ENCODE measurements at regions not wholly inside any gene's neighbourhood (a gene's known extent, or its start where the extent isn't known, plus 50 kb on each side); places are given as distances from the start of the nearest gene placed in this dataset.
"Not testable (repeated sequence)": the region's sequence is repeated elsewhere in the genome, so short reads cannot be mapped to it uniquely, and the experiment has no call there.

DNA sequence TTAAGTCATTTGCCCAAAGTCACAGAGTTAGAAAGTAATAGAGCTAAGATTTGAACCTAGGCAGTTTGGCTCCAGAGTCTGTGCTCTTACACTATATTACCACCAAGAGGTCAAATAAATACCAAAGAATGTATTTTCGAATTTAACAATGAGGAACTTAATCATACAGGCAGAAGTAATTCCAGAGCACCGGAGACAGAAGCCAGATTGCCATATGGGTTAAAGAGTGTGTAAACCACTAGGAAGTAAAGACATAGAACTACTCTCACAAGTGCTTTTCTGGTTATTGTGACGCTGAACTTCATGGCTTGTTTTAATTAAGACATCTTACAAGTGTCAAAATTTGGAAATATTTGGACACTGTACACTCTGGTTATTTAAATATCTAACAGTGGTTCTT, 114.5 kb upstream of the NBPF19 start:
- DNase-seq (ENCODE audit: low spot score) = not testable (repeated sequence)

DNA sequence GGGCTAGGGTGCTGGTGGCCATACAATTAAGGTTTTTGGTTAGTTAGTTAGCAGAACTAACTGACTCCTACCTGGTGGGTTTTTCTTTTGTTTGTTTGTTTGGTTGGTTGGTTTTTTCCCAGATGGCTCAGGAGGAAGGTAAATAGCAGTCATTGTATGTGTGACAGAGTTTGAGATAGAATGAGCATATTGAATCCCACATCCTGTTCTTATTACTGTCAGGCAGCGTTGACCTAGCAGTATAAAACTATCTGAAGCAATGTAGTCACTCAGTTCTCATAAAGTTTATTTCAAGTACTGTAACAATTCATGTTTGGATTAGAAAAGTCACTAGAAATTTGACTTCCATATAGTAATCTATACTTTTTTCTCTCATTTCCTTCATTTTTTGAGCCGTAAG, 113.5 kb upstream of the NBPF19 start:
- not testable (repeated sequence) for DNase-seq (ENCODE audit: low spot score)

DNA sequence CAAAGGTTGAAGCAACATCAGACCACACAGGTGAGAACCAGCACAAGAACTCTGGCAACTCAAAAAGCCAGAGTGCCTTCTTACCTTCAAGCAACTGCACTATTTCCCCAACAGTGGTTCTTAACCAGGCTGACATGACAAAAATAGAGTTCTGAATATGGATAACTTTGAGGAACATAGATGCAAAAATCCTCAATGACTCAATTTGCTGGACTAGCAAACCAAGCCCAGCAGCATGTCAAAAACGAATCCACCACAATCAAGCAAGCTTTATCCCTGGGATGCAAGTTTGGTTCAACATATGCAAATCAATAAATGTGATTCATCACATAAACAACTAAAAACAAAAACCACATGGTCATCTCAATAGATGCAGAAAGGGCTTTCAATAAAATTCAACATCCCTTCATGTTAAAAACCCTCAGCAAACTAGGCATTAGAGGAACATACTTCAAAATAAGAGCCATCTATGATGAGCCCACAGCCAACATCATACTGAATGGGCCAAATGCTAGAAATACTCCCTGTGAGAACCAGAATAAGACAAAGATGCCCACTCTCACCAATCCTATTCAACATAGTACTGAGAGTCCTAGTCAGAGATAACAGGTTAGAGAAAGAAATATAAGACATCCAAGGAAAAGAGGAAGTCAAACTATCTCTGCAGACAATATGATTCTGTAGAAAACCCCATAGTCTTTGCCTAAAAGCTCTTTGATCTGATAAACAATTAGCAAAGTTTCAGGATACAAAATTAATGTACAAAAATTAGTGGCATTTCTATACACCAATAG, 110.5 kb upstream of the NBPF19 start:
- not testable (repeated sequence) for DNase-seq (ENCODE audit: low spot score)

DNA sequence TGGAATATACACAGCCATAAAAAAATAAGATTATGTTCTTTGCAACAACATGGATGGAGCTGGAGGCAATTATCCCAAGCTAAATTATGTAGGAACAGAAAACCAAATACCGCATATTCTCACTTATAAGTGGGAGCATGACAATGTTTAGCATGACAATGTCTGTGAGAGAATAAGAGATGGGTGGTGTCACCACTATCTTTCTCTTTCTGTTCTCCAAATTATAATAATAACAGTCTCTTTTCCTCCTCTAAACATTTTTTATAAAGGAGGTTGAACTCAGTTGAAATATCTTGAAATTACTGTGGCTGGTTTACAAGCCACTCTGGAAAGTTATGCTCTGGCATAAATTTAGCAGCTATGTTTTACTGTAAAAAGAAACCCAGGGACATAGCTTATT, 108.4 kb upstream of the NBPF19 start:
- not testable (repeated sequence) for DNase-seq (ENCODE audit: low spot score)

DNA sequence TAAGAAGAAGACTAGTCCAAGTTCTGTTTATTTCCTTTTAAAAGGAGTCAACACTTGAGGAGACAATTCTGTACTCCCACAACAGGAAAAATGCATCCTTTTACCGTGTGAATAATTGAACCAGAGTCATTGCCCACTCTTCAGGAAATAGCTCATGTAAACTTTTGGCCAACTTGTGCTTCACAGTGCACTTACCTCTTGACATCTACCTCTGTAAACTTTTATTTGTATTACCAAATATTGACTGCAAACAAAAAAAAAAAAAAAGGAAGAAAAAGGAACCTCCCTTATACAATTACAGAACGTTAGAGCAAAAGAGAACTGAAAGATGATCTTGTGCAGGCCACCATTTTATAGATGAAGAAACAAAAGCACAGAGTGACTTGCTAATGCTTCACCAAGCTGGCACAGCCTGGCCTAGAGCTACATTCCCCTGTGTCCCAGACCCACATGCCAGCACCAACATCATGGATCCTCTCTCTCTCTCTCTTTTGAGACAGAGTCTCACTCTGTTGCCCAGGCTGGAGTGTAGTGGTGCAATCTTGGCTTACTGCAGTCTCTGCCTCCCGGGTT, 107.3 kb upstream of the NBPF19 start:
- DNase-seq (ENCODE audit: low spot score) = not testable (repeated sequence)

DNA sequence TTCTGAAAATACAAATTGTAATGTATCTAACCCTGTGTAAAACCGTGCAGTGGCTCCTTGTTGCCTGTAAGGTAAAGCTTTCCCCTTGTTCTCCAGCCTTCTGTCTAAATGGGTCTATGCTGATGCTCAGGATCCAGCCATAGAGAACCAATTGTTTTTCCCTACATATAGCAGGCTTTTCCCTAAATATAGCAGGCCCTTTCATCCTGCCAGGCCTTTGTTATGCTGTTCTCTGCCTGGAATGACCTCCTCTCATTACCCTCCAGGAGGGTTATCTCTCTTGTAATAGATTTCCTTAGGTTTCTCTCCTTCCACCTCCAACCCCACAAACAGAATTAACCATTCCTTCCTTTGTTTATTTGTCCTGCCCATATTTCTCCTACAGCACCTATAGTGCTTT, 106.5 kb upstream of the NBPF19 start:
- not testable (repeated sequence) for DNase-seq (ENCODE audit: low spot score)

DNA sequence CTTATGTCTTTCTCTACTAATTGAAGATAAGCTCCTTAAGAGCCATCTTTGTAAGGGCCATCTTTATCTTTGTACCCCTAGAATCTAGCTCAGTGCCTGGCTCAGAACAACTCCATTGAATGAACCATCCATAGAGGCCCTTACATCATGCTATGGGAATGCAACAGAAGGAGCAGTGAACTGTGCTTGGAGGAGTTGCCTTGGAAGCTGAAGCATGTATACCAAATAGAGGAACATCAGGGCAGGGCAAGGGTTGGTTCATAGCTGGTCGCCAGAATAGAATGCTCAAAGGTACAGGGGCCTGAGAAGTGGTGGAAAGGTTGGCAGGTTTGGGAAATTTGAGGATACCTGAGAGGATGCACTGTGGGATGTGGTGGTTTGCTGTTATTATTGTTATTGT, 105.8 kb upstream of the NBPF19 start:
- DNase-seq (ENCODE audit: low spot score) = not testable (repeated sequence)

DNA sequence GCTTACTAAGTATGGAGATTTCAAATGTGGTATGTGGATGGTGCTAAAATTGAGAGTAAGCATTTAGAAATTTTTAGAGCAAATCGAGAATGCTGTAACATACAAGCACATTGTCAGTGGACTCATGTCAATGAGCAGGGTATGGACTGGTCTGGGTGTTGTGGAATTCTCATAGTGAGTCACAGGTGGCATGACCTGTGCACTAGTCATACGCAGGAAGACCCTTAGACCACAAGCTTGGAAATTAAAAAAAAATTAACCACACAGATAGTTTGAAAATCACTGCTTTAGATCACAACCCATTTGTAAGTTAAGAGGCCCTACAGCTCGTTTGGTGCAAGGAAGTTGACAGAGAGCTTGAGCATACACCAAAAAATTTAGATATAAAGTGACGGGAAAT, 102.9 kb upstream of the NBPF19 start:
- not testable (repeated sequence) for DNase-seq (ENCODE audit: low spot score)

DNA sequence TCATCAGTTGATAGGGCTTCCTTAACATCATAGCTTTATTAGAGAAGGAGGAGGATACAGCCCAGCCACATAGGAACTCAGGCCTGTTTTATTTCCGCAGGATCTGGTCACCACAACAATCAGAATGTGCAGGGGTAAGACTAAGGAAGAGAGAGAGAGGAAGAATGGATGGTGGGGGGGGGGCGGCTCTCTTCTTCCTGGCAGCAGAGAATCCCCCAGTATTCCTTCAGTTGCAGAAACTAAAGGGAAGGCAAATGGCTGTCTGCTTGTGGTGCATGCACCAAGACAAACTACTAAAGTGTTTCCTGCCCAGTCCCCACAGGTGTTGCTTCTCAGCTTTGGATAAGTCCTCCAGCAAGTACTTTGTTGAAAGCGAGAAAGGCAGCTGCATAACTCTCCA, 96.4 kb upstream of the NBPF19 start:
- DNase-seq (ENCODE audit: low spot score) = not testable (repeated sequence)

DNA sequence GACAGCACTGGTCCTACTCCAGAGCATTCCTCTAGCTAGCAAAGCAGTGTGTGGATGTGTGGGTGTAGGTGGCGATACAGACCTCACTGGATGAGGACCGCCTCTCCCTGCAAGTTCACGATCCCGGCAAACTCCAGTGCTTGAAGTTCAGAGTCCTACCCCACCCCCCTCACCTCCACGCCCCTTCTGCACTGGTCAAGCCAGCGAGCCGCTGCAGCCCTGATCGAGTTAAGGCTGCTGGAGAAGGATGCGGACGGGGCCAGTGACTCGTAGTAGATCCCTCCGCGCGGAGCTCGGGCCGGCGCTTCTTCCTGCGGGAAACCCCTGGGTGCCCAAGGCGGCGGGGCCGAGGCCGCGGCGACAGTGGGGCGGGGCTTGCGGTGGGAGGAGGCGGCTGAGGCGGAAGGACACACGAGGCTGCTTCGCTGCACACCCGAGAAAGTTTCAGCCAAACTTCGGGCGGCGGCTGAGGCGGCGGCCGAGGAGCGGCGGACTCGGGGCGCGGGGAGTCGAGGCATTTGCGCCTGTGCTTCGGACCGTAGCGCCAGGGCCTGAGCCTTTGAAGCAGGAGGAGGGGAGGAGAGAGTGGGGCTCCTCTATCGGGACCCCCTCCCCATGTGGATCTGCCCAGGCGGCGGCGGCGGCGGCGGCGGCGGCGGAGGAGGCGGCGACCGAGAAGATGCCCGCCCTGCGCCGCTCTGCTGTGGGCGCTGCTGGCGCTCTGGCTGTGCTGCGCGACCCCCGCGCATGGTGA, 84.5 kb upstream of the NBPF19 start:
- peak; percentile 80 for DNase-seq (ENCODE audit: low spot score)

DNA sequence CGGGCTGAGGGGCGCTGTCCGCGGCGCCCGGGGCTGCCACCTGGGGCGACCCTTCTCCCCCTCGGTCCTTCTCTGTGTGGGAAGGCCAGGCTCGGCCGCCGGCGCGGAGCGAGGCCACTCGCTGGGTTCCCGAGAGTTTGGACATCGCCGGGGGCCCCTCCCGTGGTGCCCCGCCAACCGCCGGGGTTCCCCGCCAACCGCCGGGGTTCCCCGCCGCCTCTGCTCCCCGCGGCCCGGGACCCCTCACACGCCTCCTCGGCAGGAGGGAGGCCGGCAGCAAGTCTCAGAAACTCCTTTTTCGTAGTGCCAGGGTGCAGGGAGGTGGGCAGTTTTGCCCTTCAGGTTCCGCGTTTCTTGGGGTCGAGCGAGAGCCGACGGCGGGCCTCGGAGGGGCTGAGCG, 83.9 kb upstream of the NBPF19 start:
- DNase-seq (ENCODE audit: low spot score) = not testable (repeated sequence)

DNA sequence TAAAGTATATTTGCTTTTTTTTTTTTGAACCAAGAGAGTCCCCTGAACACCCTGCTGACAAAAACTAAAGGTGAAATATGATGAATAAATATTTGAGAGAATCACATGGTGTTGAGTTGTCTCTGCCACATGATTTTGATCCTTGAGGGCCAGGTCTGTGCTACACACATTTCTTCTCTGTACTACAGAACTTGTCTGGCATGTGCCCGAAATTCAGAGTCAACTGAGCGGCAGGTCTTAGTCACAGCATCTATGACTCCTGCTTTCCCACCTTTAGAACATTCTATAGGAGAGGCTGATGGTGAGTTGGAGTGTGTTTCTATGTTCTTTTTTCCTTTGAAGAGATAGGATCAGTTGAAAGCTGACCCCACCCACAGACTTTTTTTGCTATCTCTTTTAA, 79.0 kb upstream of the NBPF19 start:
- not testable (repeated sequence) for DNase-seq (ENCODE audit: low spot score)

DNA sequence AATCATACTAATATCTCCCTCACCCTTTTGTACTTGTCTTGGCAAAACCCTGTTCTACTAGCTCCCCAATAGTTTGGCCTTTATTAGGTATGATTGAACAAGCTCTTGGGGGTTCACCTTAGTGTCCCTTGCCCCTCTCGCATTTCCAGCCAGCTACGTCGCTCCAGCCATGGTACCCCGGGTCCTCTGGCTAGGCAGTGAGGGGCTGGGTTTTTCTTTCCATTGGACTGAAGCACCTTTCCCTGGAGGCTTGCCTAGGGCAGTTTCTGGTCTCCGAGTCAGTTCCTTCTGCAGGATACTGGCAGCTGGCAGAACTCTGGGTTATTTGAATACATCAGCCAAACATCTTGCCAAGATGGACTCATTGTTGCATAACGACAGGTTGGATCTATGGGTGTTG, 76.3 kb upstream of the NBPF19 start:
- DNase-seq (ENCODE audit: low spot score) = not testable (repeated sequence)

DNA sequence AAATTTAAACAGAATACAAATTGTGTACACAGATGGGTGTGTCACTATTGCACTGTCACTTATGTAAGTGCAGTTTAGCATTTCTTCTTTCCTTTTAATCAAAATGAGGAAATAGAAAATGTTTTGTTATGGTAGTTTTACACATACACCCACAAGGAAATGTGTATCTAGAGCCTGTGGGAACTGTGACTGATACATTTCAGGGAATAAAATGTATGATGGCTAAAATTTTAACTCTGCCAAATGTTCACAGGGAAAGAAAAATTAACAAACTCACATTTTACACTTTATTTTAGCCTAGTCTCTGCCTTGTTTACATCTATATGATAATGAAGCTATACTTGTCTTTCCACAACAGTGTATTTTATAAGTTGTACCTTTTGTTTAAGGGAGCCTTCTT, 66.4 kb upstream of the NBPF19 start:
- not testable (repeated sequence) for DNase-seq (ENCODE audit: low spot score)

DNA sequence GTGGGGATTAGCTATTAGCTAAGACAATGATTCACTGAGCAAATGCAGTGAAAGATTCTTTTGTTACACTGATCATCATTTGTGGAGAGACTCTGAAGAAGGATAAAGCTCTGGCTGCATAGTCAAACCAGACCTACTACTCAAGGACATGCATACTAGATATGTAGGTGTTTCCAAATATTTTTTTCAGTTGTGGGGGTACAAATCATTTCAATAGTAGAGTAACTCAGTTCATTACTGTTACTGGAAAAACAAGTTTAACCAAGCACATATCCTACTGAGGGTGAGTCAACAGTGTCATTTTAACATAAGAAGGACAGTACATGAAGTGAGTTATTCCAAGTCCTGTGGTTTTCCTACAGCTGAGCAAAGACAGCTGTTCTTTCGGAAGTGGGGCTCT, 59.5 kb upstream of the NBPF19 start:
- not testable (repeated sequence) for DNase-seq (ENCODE audit: low spot score)

DNA sequence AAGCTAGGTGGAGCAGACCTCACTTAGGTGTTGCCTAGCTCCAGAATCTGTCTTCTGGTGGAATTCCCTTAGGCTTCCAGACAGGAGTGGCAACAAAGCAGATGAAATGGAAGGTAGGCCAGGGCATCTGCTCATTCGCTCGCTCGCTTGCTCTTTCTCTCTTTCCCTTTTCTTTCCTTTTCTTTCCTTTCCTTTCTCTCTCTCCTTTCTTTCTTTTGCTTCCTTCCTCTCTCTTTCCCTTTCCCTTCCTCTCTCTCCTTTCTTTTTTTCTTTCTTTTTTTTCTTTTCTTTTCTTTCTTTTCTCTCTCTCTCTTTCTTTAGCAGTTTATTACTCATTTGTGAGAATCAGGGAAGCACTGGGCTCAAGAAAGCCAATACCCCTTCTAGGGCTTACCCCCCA, 56.1 kb upstream of the NBPF19 start:
- DNase-seq (ENCODE audit: low spot score) = not testable (repeated sequence)

DNA sequence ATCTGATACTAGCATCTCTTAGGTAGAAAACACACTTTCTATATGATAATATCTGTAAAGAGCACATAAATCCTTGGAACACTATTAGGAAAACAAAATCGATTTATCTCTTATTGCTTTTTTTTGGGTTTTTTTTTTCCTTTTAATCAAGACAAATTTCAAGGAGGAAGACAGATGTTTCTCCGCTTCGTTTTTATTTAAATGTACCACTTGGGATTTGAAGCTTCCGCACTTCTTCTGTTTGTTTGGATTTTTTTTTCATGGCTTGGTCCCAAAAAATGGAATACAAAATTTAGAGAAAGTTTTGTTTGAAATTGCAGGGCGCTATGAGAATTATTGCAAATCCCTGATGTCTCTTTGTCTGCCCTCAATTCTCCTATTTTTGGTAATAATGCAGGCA, 51.7 kb upstream of the NBPF19 start:
- DNase-seq (ENCODE audit: low spot score) = not testable (repeated sequence)

Data from left forelimb (tissue), 1 donor.